Tibial nerve (tissue), 3 donors: ENCODE measurements at regions not wholly inside any gene's neighbourhood (a gene's known extent, or its start where the extent isn't known, plus 50 kb on each side); places are given as distances from the start of the nearest gene placed in this dataset.
"Not testable (repeated sequence)": the region's sequence is repeated elsewhere in the genome, so short reads cannot be mapped to it uniquely, and the experiment has no call there.

Experiments
- POLR2A ChIP-seq, 2 donors: fragments of 450-650 bp; IDR thresholded peaks; one replicate each; pipeline ENCODE4 v1.6.1; 2017; ENCODE audit warnings: antibody characterized with exemption in 2 of 2, mild to moderate bottlenecking in 2 of 2, moderate library complexity in 2 of 2
- TF ChIP-seq, protein P1 (sequence below), 5 experiments: fragments of 200-600 bp in 3 of 5; fragments of 450-650 bp in 2 of 5; sonication (generic) in 3 of 5; IDR thresholded peaks; one replicate each; pipeline ENCODE4 v1.5.1; 2016 to 2019; ENCODE audit warnings: antibody characterized with exemption in 5 of 5, mild to moderate bottlenecking in 3 of 5, moderate library complexity in 2 of 5

DNA sequence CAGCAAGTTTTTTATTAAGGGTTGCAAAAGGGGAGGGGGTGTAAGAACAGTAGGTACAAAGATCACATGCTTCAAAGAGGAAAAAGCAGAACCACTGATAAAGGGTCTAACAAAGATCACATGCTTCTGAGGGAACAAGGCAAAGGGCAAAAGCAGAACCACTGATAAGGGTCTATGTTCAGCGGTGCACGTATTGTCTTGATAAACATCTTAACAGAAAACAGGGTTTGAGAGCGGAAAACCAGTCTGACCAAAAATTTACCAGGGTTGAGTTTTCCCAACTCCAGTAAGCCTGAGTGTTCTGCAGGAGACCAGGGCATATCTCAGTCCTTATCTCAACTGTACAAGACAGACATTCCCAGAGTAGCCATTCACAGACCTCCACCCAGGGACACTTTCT lies 96.9 kb upstream of the WDR1 start:
- TF ChIP-seq, protein P1, sequence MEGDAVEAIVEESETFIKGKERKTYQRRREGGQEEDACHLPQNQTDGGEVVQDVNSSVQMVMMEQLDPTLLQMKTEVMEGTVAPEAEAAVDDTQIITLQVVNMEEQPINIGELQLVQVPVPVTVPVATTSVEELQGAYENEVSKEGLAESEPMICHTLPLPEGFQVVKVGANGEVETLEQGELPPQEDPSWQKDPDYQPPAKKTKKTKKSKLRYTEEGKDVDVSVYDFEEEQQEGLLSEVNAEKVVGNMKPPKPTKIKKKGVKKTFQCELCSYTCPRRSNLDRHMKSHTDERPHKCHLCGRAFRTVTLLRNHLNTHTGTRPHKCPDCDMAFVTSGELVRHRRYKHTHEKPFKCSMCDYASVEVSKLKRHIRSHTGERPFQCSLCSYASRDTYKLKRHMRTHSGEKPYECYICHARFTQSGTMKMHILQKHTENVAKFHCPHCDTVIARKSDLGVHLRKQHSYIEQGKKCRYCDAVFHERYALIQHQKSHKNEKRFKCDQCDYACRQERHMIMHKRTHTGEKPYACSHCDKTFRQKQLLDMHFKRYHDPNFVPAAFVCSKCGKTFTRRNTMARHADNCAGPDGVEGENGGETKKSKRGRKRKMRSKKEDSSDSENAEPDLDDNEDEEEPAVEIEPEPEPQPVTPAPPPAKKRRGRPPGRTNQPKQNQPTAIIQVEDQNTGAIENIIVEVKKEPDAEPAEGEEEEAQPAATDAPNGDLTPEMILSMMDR (IDR thresholded peaks at IDR 0.05): not testable (repeated sequence)
- not testable (repeated sequence) for TF ChIP-seq POLR2A (IDR thresholded peaks at IDR 0.05)
